A673 (cell line): ENCODE measurements at regions not wholly inside any gene's neighbourhood (a gene's known extent, or its start where the extent isn't known, plus 50 kb on each side); places are given as distances from the start of the nearest gene placed in this dataset.

Source experiments
- BruUV-seq: library from RNA; stranded (reverse); fragments of 400-500 nt; replicated peaks from 2 replicates; lab custom pipeline; 2021; lab: Mats Ljungman, UMichigan
- CTCF ChIA-PET: fragments of 300-600 bp; sonication (Branson Sonifier 250); formaldehyde crosslinking; loops from one replicate; lab custom pipeline; 2022; ENCODE audit warnings: antibody characterized with exemption; lab: Charles Lee
- POLR2A ChIA-PET: fragments of 300-600 bp; sonication (Branson Sonifier 250); formaldehyde crosslinking; loops from one replicate; lab custom pipeline; 2022; ENCODE audit warnings: antibody characterized with exemption; ENCODE audit not compliant: low non-redundant PET; lab: Charles Lee
- DNase-seq: peaks from one replicate; pipeline ENCODE4 v3.0.0-alpha.2; 2015; ENCODE audit warnings: low spot score
- H3K27ac ChIP-seq: fragments of 200-600 bp; sonication (generic); 2 replicates; pipeline ENCODE4 v1.5.1; 2016; ENCODE audit warnings: mixed run types, low read depth, mild to moderate bottlenecking, mixed read lengths, antibody characterized with exemption, low read length; ENCODE audit not compliant: poor library complexity, severe bottlenecking
- H3K27me3 ChIP-seq: fragments of 200-600 bp; sonication (generic); replicated peaks from 2 replicates; pipeline ENCODE4 v1.6.1; 2017; ENCODE audit warnings: mixed run types, low read depth, mild to moderate bottlenecking, mixed read lengths, antibody characterized with exemption, low read length; ENCODE audit not compliant: insufficient read depth, poor library complexity
- H3K36me3 ChIP-seq: fragments of 200-600 bp; sonication (generic); 2 replicates; pipeline ENCODE4 v1.6.1; 2016; ENCODE audit warnings: mixed run types, mild to moderate bottlenecking, mixed read lengths, antibody characterized with exemption, low read length; ENCODE audit not compliant: insufficient read depth, poor library complexity, severe bottlenecking
- H3K4me1 ChIP-seq: fragments of 200-600 bp; sonication (generic); 2 replicates; pipeline ENCODE4 v1.6.1; 2017; ENCODE audit warnings: mixed run types, mild to moderate bottlenecking, mixed read lengths, antibody characterized with exemption, low read length; ENCODE audit not compliant: insufficient read depth, poor library complexity, severe bottlenecking
- H3K4me3 ChIP-seq: fragments of 200-600 bp; sonication (generic); 2 replicates; pipeline ENCODE4 v1.5.1; 2016; ENCODE audit warnings: low read depth, mixed run types, mild to moderate bottlenecking, mixed read lengths, low read length; ENCODE audit not compliant: poor library complexity, severe bottlenecking
- H3K9me3 ChIP-seq: fragments of 200-600 bp; sonication (generic); 2 replicates; pipeline ENCODE4 v1.6.1; 2016; ENCODE audit warnings: mixed run types, low read depth, mild to moderate bottlenecking, mixed read lengths, antibody characterized with exemption, low read length; ENCODE audit not compliant: poor library complexity, severe bottlenecking
- CTCF ChIP-seq: fragments of 300-800, 200-600 bp; sonication (generic); conservative IDR thresholded peaks from 2 replicates; pipeline ENCODE4 v1.5.1; 2017; ENCODE audit warnings: low read depth, mild to moderate bottlenecking, antibody characterized with exemption, low read length, moderate library complexity, mixed read lengths
- EZH2 ChIP-seq: fragments of 200-600 bp; sonication (generic); IDR thresholded peaks from 2 replicates; pipeline ENCODE4 v1.6.1; 2017; ENCODE audit warnings: borderline replicate concordance, low read depth, mild to moderate bottlenecking, mixed read lengths, antibody characterized with exemption, low read length; ENCODE audit not compliant: poor library complexity, severe bottlenecking
- intact Hi-C: fragments of 100-400 bp; cut with micrococcal nuclease; formaldehyde crosslinking; loops from one replicate; pipeline ENCODE4 v1.10.0; 2022; ENCODE audit not compliant: unreplicated experiment

GRCh38 chr6:112622036-112622435 lies 274.9 kb downstream of the RFPL4B start:
- Histone ChIP-seq H3K9me3 (no peaks in the 10 kb centered on the region), H3K36me3 (no peaks in the 10 kb centered on the region), H3K27me3 (no peaks in the 10 kb centered on the region), H3K27ac (no peak overlapping the region), H3K4me1 (peaks cover 4% of the 10 kb centered on the region), H3K4me3 (no peak overlapping the region)
- ChIA-PET CTCF (interaction anchor here (0.6 kb wide), 1 partner anchor 809 kb away, joined by 6 read pairs; no protein-coding TSS in a partner anchor), POLR2A (no interaction called here)
- TF ChIP-seq EZH2 (no peak), CTCF (no peak)
- intact Hi-C loops = no loop called here
- BruUV-seq = no TSS peak
- no peak for DNase-seq

- Histone ChIP-seq H3K36me3 (no peaks in the 10 kb centered on the region), H3K4me1 (peaks cover 7% of the 10 kb centered on the region), H3K27ac (no peak overlapping the region), H3K4me3 (no peak overlapping the region), H3K27me3 (no peaks in the 10 kb centered on the region), H3K9me3 (no peaks in the 10 kb centered on the region)
- BruUV-seq = no TSS peak
- POLR2A ChIA-PET = no interaction called here
- no peak for TF ChIP-seq EZH2
- no peak for TF ChIP-seq CTCF
- CTCF ChIA-PET = no interaction called here
- DNase-seq = no peak
- intact Hi-C loops = no loop called here
Observed at GRCh38 chr6:112626468-112627082, 279.4 kb downstream of the RFPL4B start.

- BruUV-seq = no TSS peak
- Histone ChIP-seq H3K4me3 (no peak overlapping the region), H3K9me3 (no peaks in the 10 kb centered on the region), H3K27me3 (no peaks in the 10 kb centered on the region), H3K27ac (no peak overlapping the region), H3K4me1 (no peaks in the 10 kb centered on the region), H3K36me3 (no peaks in the 10 kb centered on the region)
- ChIA-PET CTCF (no interaction called here), POLR2A (no interaction called here)
- no peak for TF ChIP-seq CTCF
- no peak for TF ChIP-seq EZH2
- intact Hi-C loops = no loop called here
- no peak for DNase-seq
Observed at GRCh38 chr6:112634376-112634775, 287.2 kb downstream of the RFPL4B start.
